ENCODE measurements at regions not wholly inside any gene's neighbourhood (a gene's known extent, or its start where the extent isn't known, plus 50 kb on each side); places are given as distances from the start of the nearest gene placed in this dataset.

DNA sequence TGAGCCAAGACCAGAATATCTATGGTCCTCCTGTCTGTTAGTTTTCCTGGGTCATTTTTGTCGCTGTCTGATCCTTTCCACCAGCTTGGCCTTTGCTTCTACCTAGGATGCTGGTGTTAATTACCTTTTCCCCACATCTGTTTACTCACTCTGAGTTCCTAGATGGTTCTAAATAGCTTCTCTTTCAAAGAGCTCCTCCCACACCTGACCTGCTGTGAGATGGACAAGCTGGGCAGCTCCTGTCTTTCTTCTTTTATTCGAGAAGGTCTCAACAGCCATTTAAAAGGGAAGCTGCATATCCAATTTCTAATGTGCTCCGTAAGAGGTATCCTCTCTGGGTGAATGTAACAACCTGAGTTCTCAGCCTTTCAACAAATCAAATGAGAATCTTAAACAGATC is 156.2 kb downstream of the HRH4 start:
- TF ChIP-seq, protein P1, sequence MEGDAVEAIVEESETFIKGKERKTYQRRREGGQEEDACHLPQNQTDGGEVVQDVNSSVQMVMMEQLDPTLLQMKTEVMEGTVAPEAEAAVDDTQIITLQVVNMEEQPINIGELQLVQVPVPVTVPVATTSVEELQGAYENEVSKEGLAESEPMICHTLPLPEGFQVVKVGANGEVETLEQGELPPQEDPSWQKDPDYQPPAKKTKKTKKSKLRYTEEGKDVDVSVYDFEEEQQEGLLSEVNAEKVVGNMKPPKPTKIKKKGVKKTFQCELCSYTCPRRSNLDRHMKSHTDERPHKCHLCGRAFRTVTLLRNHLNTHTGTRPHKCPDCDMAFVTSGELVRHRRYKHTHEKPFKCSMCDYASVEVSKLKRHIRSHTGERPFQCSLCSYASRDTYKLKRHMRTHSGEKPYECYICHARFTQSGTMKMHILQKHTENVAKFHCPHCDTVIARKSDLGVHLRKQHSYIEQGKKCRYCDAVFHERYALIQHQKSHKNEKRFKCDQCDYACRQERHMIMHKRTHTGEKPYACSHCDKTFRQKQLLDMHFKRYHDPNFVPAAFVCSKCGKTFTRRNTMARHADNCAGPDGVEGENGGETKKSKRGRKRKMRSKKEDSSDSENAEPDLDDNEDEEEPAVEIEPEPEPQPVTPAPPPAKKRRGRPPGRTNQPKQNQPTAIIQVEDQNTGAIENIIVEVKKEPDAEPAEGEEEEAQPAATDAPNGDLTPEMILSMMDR (IDR thresholded peaks at IDR 0.05): no peak
- no peak for TF ChIP-seq POLR2A (IDR thresholded peaks at IDR 0.05)

All from uterus (tissue), 2 donors.